Calu3 (cell line): ENCODE measurements at regions not wholly inside any gene's neighbourhood (a gene's known extent, or its start where the extent isn't known, plus 50 kb on each side); places are given as distances from the start of the nearest gene placed in this dataset.

ENCODE experiments used
- BruUV-seq: library from RNA; stranded (reverse); fragments of 400-500 nt; replicated peaks from 2 replicates; lab custom pipeline; 2021; lab: Mats Ljungman, UMichigan
- CTCF ChIA-PET: fragments of 300-600 bp; sonication (Branson Sonifier 250); formaldehyde crosslinking; loops from one replicate; lab custom pipeline; 2022; ENCODE audit warnings: antibody characterized with exemption; lab: Charles Lee
- DNase-seq: peaks from one replicate; pipeline ENCODE4 v3.0.0; 2022
- H3K27ac Mint-ChIP-seq: one replicate; pipeline ENCODE4 v1.8.0; 2022; ENCODE audit warnings: mixed read lengths; ENCODE audit not compliant: unreplicated experiment
- H3K27me3 Mint-ChIP-seq: one replicate; pipeline ENCODE4 v1.8.0; 2022; ENCODE audit warnings: mixed read lengths; ENCODE audit not compliant: unreplicated experiment
- H3K36me3 Mint-ChIP-seq: one replicate; pipeline ENCODE4 v1.8.0; 2022; ENCODE audit warnings: mild to moderate bottlenecking, moderate library complexity, mixed read lengths; ENCODE audit not compliant: insufficient read depth, unreplicated experiment
- H3K4me1 Mint-ChIP-seq: one replicate; pipeline ENCODE4 v1.8.0; 2022; ENCODE audit warnings: mild to moderate bottlenecking, low read depth, mixed read lengths; ENCODE audit not compliant: unreplicated experiment
- H3K4me3 Mint-ChIP-seq: one replicate; pipeline ENCODE4 v1.8.0; 2022; ENCODE audit warnings: mild to moderate bottlenecking, low read depth, moderate library complexity, mixed read lengths; ENCODE audit not compliant: unreplicated experiment
- H3K9me3 Mint-ChIP-seq: one replicate; pipeline ENCODE4 v1.8.0; 2022; ENCODE audit warnings: low read depth, mixed read lengths; ENCODE audit not compliant: unreplicated experiment
- CTCF ChIP-seq: fragments of 200-600 bp; IDR thresholded peaks from one replicate; pipeline ENCODE4 v1.8.0; 2022; ENCODE audit warnings: antibody characterized with exemption; ENCODE audit not compliant: unreplicated experiment
- intact Hi-C: fragments of 100-400 bp; cut with micrococcal nuclease; formaldehyde crosslinking; loops from one replicate; pipeline ENCODE4 v1.10.0; 2022; ENCODE audit not compliant: unreplicated experiment

GRCh38 chr4:22202975-22203710 is 254.6 kb upstream of the KCNIP4 start:
- no peak overlapping the region for H3K27ac Mint-ChIP-seq
- BruUV-seq = no TSS peak
- CTCF ChIA-PET = no interaction called here
- no peaks in the 10 kb centered on the region for H3K27me3 Mint-ChIP-seq
- no peak for TF ChIP-seq CTCF
- H3K4me3 Mint-ChIP-seq = no peak overlapping the region
- no peaks in the 10 kb centered on the region for H3K36me3 Mint-ChIP-seq
- DNase-seq = no peak
- H3K9me3 Mint-ChIP-seq = no peaks in the 10 kb centered on the region
- no peaks in the 10 kb centered on the region for H3K4me1 Mint-ChIP-seq
- intact Hi-C loops = no loop called here

GRCh38 chr4:22202246-22202974 is 253.8 kb upstream of the KCNIP4 start:
- intact Hi-C loops = no loop called here
- Mint-ChIP-seq H3K4me3 (no peak overlapping the region), H3K4me1 (no peaks in the 10 kb centered on the region), H3K9me3 (no peaks in the 10 kb centered on the region), H3K27ac (no peak overlapping the region), H3K27me3 (no peaks in the 10 kb centered on the region), H3K36me3 (no peaks in the 10 kb centered on the region)
- peak; percentile 4 for DNase-seq
- CTCF ChIA-PET = no interaction called here
- BruUV-seq = no TSS peak
- no peak for TF ChIP-seq CTCF

GRCh38 chr4:22201256-22201655 is 252.7 kb upstream of the KCNIP4 start:
- Mint-ChIP-seq H3K27ac (no peak overlapping the region), H3K4me3 (no peak overlapping the region), H3K27me3 (no peaks in the 10 kb centered on the region), H3K9me3 (no peaks in the 10 kb centered on the region), H3K36me3 (no peaks in the 10 kb centered on the region), H3K4me1 (no peaks in the 10 kb centered on the region)
- intact Hi-C loops = no loop called here
- BruUV-seq = no TSS peak
- no peak for DNase-seq
- TF ChIP-seq CTCF = no peak
- CTCF ChIA-PET = no interaction called here

- no peak overlapping the region for H3K4me3 Mint-ChIP-seq
- no peaks in the 10 kb centered on the region for H3K27me3 Mint-ChIP-seq
- CTCF ChIA-PET = no interaction called here
Observed at GRCh38 chr4:22196551-22196950, 248.0 kb upstream of the KCNIP4 start.

More at GRCh38 chr4:22196551-22196950, 248.0 kb upstream of the KCNIP4 start:
- intact Hi-C loops = no loop called here
- TF ChIP-seq CTCF = no peak
- Mint-ChIP-seq H3K4me1 (peaks cover 8% of the 10 kb centered on the region), H3K27ac (no peak overlapping the region), H3K9me3 (no peaks in the 10 kb centered on the region), H3K36me3 (no peaks in the 10 kb centered on the region)
- DNase-seq = no peak
- BruUV-seq = no TSS peak
